ENCODE measurements at regions not wholly inside any gene's neighbourhood (a gene's known extent, or its start where the extent isn't known, plus 50 kb on each side); places are given as distances from the start of the nearest gene placed in this dataset.

DNA sequence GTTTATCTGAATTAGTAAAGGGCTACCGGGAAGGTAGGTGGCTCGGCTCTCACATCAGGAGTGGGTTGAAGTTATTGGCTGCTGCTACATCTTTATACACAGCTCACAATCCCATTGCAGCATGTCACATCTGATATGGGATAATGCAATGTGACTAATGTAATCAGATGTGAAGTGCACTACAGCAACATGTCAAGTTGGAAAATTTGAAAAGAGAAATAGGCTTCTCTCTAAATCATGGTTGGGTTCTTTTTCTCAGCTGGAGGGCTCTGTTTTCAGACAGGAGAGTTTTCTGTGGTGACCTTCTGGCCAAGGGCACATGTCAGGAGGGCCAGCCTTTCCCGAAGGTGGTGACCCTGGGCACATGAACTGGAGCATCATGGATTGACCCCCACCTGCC lies 337.5 kb downstream of the HRH4 start:
- no peak for DNase-seq

DNA sequence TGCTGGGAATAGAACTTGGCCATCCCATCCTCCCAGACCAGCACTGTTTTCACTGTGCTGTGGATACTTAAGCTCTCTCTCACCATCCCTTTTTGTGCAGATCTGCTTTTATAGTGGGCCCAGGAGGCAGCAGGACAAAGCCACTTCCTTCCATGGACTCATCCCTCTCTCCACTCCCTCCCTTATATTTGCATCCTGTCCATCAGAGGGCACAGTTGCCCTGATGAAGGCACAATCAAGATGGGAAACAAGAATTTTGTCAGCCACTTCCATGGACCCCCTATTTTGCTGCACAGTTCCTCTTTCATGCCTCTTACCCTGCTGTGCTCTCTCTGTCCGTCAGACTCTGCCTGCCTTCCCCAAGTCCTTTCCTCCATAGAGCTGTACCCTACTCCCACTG lies 338.7 kb downstream of the HRH4 start:
- no peak for DNase-seq

DNA sequence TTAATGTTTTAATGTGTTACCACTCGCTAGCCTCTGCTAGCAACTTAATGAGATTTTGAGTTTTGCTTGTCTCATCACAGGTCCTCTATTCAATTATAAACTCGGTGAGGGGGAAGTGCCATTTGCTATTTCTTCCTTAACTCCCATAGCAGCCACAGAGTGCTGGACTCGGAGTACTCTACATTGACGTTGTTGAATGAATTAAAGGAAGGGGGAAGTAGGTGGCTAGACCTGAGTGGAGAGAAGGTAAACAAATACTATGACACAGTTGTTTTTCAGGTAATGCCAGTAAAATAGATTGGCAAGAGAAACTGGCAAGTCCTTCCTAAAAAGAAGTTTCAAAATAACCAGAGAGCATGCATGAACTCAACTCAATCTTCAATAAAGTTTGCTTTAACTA lies 339.3 kb downstream of the HRH4 start:
- DNase-seq = no peak

DNA sequence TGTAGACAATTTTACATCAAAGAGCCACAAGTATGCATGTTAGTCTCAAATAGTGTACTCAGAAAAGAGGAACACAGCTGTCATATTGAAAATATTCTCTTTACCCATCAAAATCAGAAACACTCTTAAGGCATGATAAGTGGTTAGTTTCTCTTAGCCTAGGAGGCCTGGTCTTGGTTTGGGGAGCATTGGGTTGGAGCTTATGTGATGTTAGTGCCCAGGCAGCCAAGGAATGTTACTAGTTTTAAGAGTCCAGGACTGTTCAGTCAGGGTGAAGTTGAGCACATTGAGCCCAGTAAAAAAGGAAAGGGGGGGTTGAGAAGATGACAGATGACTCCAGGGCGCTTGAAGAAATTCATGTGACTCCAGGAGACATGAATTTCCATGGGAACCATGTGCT lies 340.6 kb downstream of the HRH4 start:
- DNase-seq = no peak

DNA sequence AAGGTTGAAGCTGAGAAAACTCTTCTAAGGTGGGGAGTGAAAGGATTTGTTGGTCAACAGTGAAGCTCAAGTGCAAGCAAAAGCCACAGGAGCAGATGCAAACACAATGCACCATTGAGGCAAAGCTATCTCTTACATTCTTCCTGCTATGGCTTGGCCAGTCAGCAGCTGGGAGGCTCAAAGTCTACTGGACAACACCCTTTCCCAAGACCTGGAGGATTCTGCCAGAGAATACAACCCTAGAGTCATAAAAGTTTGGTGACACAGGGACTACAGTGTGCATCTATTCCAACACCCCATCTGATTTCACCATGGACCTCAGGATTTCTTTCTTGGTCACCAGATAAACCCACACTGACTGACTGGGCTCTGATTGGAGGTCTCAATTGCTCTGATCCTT lies 342.0 kb downstream of the HRH4 start:
- DNase-seq = no peak

DNA sequence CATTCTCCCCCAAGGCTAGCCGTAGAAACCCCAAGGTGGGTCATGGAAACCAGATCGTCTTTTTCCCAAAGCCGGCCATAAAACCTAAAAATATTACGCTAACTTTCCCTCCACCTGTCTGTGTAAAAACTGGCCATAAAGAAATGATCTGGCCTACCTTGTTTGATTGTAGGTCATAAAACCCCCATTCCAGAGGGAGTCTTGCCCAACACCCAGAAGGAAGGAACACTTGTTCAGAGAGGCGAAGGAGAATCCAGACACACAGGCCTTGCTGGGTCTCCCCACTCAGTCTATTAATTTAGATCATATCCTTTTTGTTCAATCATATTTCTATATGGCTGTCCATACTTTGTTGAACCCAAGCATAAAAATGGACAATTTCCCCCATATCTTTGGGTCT lies 344.7 kb downstream of the HRH4 start:
- DNase-seq = no peak

DNA sequence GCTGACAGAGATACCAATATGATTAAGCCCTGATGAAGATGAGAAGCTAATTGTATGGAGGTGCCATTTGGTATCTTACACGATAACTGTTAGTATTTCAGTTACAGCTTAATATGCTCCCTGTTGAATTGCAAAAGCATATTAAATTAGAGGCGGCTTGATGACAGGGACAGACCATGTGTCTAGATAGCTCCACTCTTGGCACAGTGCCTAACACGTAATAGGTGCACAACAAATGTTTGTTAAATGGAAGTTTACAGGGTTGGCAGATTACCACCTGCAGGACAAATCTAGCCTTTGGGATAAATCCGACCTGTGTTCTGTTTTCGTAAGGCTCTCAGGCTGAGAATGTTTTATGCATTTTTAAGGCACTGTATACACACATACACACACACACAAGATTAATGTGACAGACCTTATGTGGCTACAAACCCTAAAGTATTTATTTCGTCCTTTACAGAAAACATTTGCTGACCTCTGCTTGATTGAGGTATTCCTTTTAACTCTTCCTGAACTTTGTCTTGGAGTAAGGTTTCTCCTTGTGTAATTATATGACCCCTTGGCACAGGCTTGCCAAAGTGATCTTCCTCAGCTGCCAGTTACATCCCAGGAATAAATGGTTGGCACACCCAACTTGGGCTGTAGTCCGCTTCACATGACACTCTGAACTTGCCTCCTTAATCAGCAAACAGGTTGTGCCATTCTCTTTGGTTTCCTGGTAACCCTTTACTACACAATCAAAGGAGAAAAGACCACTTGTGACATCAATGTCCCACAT lies 348.9 kb downstream of the HRH4 start:
- no peak for DNase-seq

DNA sequence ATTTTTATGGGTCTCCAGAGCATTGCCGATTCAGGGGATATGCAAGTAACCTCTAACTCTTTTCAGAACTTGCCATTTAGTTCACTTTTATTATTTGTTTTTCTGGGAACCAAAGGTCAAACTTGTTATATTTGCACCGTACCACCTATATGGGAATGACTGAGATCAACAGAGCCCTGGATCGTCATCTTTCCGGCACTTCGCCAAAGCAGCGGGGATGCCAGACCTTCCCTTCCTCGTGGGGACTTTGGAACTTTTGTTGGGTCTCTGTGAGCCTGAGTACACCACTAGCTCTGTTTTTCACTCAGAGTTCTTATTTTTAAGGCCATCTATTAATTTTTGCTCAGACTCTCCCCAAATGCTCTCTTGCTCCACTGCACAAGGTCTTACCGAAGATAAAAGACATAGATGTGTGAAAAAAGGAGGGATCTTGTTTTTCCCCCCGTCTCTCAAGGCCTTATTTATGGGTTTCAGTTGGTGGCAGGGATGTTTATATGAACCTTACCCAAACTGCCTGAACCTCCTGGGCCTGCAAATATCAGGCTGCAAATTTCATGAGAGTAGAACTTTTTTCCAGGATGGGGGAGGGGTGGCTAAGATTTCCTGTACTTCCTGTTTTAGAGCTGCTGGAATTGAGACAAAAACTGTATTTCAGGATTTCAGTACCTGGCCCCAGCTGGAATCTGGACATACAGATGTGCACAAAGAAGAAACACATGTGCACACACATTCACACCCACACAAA lies 350.3 kb downstream of the HRH4 start:
- DNase-seq = no peak

DNA sequence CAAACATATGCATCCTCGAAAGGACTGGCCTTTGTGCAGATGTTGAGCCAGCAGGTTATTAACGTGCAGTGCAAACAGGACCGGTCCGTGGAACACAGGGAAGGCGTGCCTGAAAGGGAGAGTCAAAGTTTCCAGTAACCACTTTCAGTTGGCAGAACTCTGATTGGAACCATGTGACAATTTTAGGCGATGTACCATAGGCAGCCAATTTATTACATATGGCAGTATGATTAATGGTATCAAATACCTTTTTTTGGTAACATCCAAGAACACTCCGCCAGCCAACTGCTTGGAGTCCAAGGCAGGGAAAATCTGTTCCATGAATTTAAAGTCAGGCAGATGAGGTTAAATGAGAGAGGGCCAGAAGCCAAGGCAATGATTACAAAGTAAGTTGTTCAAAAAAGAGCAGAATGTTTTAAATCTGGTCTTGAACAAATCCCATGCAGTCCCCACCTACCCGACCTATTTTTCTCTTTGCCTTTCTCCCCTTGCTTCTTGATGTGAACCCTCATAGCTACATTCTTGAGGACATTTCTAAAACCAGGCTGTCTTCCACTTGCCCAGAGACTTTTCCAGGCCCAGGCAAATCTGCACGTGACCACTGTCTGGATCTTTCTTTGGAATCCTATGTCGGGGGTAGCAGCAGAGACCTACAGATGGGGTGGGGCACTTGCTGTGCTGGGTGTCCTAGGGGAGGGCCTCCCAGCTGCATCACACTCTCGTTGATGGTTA lies 351.7 kb downstream of the HRH4 start:
- DNase-seq = no peak

DNA sequence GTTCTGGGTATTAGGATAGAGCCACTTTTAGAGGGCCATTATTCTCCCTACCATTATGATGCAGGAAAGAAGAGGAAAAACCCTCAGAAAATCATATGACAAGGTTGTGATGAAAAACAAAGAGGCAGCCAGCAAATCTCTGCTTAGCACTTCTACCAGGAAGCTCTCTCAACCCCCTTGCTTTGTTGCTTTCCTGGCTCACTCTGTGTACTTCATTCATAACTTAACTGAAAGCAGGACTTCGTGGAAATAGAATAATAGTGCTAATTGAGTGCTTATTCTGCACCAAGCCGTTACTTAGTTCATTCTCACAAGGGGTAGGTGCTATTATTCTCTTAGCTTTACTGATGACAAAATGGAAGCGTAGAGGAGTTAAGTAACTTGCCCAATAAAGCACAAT lies 354.1 kb downstream of the HRH4 start:
- no peak for DNase-seq

DNA sequence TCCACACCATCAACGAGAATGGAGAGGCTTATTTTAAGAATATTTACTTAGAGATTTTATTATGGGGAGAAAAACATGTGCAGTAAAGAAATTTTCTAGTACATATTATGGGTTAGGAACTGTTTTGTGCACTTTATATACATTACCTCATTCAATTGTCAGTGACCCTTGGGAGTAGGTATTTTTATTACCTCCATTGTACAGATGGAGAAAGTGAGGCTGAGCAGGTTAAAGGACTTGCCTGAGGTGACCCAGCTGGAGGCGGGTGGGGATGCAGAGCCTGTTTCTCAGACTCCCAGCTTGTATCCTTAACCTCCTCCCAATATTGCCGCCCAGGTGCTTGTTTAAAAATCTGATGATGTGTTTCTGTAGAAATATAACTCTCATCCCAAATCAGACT lies 356.7 kb downstream of the HRH4 start:
- no peak for DNase-seq

DNA sequence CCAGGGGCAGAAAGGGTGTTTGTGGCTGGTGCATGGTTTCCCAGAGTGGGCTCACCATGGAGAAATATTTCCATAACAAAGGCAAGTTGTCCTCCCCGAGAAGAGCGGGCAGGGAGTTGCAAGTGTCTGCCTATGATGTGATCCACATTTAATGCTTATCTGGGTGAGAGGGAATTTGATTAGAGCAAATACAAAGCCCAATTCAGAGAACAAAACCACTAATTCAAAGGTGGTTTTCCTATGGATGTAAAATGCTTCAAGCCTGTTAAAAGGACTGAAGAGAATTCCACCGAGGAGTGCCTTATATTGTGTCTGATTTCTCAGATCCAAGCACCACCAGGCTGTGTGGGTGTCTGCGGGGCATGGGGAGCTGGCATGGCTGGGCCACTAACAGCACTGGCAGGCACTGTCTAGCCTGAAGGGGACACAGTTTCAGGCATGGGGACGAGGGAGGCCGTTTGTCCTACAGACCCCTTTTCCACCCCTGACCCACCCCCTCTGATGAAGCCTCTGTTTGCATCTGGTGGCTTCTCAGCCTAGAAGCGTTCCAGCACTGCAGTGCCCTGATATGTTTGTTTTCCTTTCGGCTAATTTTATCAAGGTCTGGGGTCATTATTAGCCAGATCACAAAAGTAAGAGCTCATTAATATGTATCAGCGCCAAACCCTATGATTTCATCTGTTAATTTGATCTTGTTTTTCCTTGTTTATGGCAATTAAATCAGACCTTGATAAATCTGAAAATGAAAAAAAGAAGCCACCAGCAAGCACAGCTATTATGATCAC lies 357.3 kb downstream of the HRH4 start:
- no peak for DNase-seq

DNA sequence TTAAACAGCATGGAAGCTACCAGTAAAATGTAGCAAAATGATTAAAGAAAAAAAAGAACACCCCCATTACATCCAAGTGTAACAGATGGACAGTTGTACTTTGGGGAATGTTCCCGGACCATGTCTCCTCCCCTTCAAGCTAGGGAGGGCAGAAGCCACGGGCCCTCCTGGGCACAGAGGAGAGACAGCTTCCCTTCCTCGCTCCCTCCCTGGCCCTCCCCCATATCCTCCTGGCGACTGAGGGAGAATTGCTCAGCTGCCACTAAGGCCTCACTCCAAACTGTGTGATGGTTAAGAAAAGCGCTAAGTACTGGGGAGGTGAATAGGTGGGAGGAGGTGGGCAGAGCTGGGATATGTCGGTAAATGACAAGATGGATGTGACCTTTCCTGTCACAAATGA lies 358.0 kb downstream of the HRH4 start:
- DNase-seq = no peak

DNA sequence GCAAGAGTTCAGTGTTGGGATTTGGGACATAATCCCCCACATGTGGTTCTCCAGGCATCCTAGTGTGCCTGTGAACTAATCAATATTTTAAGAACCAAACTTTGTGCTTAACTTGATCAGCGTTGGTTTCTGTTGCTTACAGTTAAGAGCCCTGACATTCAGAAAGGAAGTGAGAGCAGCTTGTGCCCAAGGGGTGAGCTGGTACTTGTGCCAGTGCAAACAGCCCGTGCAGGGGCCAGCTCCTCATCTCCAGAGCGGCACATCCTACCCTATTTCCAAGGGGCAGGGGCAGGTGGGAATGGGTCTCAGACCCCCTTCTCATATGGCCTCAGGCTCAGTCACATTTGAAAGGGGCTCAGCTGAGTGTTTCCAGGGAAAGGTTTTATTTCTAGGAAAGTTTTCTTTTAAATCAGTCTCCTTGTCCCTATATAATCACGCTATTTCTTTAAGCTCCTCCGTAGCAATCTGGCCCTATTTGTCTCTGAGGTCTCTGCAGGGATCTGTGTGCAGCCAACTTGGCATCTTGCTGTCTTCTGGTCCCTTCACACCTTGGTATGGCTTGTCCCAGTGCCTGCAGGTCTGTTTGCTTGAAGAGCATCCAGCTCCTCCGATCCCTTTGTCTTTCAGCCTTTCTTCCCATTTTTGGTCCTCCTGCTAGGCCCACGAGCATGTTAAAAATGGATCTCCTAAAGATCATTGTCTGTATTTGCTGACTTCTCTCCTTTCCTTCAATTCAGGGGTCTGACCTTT lies 358.9 kb downstream of the HRH4 start:
- no peak for DNase-seq

DNA sequence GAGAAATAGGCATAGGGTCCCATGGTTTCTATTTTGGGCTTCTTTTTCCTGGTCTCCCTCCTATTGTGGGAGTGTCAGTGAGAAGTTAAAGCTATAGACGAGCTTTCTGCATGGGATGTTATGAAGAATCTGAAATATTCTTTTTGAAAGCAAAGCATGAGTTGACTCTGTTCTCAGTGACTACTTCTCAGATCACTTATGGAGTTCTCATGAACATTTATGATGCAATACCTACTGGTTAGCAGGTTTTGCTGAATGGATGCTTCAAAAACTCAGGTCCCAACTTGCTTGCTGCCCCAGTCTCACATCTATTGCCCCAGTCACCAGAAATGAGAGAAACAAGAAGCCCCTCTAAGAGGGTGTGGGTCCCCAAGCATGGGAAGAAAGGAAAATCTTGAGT lies 365.0 kb downstream of the HRH4 start:
- no peak for DNase-seq

DNA sequence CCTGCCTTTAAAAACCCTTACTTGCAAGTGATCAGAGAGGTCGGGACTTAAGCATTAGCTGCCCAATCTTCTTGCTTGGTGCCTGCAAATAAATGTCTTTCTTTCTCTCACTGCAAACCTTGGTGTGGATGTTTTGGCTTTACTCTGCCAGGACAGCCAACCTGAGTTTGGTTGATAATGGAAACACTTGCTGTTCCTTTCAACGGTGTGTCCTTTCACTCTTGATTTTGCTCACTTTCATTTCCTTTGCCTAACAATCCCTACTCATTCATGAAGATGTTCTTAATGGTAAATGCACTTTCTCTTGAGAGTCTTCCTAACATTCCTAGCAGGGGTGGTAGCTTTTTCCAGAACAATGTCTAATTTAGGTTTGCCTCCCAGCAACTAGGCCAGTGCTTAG lies 366.2 kb downstream of the HRH4 start:
- no peak for DNase-seq

DNA sequence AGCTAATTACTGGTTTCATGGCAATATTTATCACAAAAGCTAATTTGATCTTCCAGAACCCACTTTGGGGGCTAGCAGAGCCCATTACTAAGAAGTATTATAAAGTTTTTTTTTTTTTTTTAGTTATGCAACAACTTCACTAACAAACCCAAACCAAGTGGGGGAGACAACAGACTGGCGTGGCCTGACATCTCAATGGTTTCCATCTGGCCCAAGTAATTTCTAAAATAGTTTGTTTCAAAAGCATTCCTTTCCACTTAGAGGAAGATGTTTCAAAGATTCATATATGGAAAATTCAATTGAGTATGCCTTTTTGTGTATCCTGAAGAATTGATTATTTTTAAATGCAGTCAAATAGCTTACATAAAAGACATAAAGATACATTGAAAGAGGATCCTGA lies 367.1 kb downstream of the HRH4 start:
- DNase-seq = no peak

DNA sequence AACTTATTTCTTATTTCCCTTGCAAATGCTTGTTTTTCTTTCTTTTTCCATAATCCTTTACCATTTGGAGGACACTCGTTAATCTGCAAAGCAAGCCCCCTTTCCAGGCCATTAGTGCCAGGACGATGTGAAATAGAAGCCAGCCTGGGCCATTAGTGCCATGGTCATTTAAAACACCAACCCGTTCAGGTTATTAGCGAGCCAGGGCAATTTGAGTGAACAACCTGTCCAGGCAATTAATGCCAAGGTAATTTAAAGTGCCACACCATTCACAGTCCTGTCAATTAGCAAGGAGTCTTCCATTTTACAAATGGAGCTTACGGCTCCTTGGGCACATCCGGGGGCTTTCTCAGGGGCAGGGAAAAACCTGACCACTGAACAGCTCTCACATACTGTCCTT lies 370.6 kb downstream of the HRH4 start:
- DNase-seq = no peak

DNA sequence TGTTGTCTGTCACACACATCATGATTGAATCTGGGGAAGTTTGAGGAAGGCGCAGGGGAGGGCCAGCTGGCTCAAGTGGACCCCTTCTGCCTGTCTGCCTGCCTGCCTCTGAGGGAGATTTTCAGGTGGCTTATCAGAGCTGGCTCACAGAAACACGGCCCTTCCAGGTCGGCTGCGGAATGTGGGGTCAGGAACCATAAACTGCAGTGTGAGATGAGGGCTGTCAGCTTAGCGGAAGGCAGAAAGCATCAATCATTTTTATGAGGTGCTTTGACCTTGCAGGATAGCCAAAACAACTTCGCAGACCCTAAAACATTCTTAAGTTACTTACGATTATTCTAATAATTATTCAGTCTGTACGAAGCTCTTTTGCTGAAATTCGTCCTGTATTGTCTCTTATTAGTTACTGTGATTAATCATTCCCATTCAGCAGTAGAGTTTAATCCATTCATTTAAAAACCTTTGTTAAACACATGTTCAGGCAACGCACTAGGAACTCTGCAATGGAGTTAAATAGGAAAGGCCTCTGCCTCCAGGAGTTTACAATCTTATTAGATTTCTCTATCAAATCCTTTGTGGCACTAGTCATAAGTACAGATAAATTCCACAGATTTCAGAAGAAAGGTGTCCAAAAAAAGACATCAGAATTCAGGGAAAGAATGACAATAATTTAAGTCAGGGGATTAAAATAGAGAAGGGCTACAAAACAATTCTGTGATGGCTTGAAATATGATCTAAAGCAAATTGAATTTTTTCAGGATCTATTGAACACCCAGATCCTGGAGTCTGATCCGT lies 371.6 kb downstream of the HRH4 start:
- DNase-seq = no peak

DNA sequence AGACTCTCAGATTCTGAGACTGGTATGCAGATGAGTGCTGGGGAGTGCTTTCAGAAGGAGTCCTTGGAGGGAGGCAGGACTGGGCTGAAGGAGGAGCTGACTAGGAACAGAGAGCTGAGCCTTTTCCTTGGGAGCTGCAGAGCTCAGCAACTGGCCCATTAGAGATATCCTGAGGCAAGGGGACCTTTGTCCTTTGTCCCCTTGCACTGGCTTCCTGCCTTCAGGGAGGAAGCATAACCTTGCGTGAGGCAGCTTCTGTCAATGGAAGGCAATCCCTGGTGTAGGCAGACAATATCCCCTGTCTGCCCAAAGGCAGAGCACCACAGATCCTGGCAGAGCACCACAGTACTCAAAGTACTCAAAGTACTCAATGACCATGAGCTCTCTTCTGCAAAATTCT lies 375.3 kb downstream of the HRH4 start:
- no peak for DNase-seq

DNA sequence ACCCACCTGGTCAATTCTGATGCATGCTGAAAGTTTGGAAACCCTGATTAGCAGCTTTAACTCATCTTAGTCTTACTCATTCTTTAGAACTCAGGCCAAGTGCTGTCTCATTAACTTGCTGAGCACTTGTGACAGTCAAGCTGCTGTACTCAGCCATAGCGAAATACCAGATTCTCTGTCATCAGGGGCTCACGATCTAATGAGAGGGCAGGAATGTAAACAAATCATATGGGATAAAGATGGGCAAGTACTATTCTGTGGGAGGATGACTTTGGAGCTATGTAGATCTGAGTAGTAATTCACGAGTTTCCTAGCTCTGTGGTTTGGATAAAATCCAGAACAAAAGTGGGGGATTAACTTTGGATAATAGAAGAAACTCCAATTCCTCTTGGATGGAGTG lies 376.6 kb downstream of the HRH4 start:
- no peak for DNase-seq

DNA sequence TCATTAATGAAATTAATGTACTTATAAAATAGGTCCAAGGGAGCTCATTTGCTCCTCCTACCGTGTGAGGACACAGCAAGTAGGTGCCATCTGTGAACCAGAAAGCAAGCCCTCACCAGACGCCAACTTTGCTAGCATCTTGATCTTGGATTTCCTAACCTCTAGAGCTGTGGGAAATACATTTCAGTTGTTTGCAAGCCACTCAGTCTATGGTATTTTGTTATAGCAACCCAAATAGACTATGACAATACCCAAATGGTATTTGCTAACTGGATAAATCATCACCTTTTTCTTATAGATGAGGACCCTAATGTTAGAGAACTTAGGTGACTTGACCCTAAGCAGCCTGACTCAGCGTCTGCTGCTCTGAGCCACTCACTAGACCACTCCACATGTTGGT lies 379.6 kb downstream of the HRH4 start:
- no peak for DNase-seq
